Head of caudate nucleus (tissue), 42 donors: ENCODE measurements at regions not wholly inside any gene's neighbourhood (a gene's known extent, or its start where the extent isn't known, plus 50 kb on each side); places are given as distances from the start of the nearest gene placed in this dataset.

ENCODE experiments used
- DNase-seq, 42 donors: peaks; one replicate each; pipeline versions ENCODE4 v3.0.0 to v3.0.0-alpha.2; 2020 to 2021; ENCODE audit warnings: mixed read lengths in 7 of 42
- intact Hi-C: fragments of 100-400 bp; cut with DNase I; formaldehyde crosslinking; loops from one replicate; pipeline ENCODE4 v1.15.0; 2022

GRCh38 chr2:120517751-120518469 lies 172.0 kb downstream of the INHBB start:
- no peak for DNase-seq
- intact Hi-C loops: loop anchor here (10.0 kb wide), 1 partner anchor 173 kb away; the partner anchor contains the start of gene INHBB

- no peak for DNase-seq
- intact Hi-C loops: loop anchor here (10.0 kb wide), 1 partner anchor 174 kb away; the partner anchor contains the start of gene INHBB
Observed at GRCh38 chr2:120518819-120519218, 172.9 kb downstream of the INHBB start.

DNA sequence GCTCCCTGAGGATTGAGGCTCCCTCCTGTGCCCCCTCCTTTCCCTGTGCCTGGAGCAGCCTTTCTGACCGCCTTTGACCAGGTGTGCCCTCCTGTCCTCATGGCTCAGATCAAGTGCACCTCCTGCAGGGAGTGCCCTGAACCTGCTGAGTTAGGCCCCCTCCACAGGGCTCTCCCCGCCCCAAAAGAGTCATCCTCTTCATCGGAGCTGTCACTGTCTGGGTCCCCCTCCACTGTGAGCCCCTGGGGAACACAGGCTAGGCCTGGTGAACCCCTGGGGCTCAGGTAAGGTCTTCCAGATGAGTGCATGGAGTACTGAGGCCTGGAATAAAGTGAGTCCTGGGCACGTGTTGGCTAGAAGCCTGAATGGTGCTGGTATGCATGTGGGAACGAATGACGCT lies 173.5 kb downstream of the INHBB start:
- intact Hi-C loops: loop anchor here (10.0 kb wide), 1 partner anchor 175 kb away; the partner anchor contains the start of gene INHBB
- DNase-seq: no peak

DNA sequence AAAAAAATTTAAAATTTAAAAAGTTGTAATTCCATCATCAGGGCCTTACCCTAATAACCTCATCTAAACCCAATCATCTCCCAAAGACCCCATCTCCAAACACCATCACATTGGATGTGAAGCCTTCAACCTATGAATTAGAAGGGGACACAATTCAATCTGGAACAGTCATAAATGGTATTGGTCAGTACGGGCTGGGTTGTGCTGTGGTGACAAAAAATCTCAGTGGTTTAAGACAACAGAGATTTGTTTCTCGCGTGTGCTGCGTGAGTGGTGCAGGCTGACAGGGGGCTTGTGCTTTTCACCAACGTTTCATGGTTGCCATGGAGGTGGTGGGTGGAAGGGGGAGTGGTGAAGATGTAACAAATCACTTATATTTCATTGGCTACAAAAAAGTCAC lies 174.5 kb downstream of the INHBB start:
- intact Hi-C loops: no loop called here

GRCh38 chr2:120520929-120521912 lies 175.3 kb downstream of the INHBB start:
- intact Hi-C loops: no loop called here
- DNase-seq: peak in 38 of 42 donors; percentile 19 to 75 (median 52)

More for the DNA sequence above, 174.5 kb downstream of the INHBB start:
- no peak for DNase-seq

GRCh38 chr2:120522151-120522751 lies 176.3 kb downstream of the INHBB start:
- DNase-seq: no peak
- intact Hi-C loops: no loop called here

GRCh38 chr2:120523766-120524165 lies 177.8 kb downstream of the INHBB start:
- intact Hi-C loops: no loop called here
- DNase-seq: no peak

- intact Hi-C loops: no loop called here
- no peak for DNase-seq
Observed at GRCh38 chr2:120524174-120524573, 178.2 kb downstream of the INHBB start.

DNA sequence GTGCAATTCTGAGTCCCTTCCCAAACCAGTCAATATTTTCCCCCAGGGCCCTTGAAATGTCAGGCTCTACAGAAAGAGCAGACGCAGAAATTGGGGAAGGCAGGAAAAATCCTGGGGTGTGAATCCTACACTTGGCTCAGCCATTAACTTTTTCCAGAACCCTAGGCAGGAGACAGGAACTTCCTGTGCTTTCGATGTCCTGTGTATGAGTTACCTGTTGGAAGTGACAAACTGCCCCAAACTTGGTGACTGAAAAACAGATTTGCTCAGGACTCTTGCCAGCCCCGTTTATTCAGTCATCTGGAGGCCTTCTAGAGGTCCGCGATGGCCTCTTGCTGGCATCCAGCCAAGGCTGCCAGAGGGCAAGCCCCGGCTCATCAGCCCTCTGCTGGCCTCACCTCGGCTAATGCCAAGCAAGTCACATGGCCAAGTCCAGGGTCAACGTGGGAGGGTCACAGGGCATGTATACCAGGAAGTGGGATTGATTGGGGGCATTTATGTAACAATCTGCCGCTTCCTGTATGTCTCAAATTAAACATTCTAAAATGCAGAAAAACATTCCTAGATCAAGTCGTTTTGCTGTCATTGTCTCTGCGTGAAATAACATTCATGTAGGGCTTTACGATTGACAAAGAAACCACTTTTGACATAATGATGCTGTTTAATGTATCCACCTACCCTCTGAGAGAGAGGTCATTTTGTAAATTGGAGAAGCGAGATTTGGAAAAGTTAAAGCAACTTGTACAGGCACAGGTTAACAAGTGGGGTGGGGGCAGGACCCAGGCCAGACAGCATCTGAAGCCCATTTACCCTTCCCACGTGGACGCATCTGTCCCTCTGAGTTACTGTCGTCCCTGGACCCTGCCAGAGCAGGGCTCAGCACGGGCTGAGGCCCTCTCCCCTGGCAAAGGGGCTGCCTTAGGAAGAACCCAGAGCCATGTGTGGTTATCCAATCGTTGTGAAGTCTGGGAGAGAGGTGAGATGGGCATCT lies 179.4 kb downstream of the INHBB start:
- intact Hi-C loops: no loop called here

DNA sequence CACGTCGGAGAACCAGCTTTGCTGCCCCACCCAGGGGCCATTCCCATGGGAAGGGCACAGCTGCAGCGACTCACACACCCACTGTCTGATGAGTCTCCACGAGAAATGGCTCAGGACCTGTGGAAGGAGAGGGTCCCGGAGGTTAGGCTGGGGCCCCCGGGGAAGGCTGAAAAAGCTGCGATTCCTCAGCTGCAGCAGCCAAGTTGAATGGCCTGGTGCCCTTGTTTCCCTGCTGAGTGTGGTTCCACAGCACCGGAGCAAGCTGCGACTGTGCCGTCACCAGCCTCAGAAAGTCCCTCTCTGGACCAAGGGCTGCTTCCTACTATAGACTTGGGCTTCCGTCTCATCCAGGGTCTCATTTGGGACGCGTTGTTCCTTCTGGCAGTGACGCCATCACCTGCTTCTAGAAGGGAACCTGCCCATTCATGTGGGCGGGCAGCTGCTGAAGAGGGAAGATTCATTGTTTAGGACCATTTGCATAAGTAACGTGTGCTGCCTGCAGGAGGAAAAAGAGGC lies 180.2 kb downstream of the INHBB start:
- intact Hi-C loops: no loop called here
- no peak for DNase-seq

More for the DNA sequence above, 179.4 kb downstream of the INHBB start:
- no peak for DNase-seq

- no peak for DNase-seq
Observed at GRCh38 chr2:120526997-120527945, 181.3 kb downstream of the INHBB start.

GRCh38 chr2:120528051-120528692 lies 182.2 kb downstream of the INHBB start:
- no peak for DNase-seq
- intact Hi-C loops: no loop called here

More at GRCh38 chr2:120526997-120527945, 181.3 kb downstream of the INHBB start:
- intact Hi-C loops: no loop called here

GRCh38 chr2:120528693-120529076 lies 182.7 kb downstream of the INHBB start:
- no peak for DNase-seq
- intact Hi-C loops: no loop called here

DNA sequence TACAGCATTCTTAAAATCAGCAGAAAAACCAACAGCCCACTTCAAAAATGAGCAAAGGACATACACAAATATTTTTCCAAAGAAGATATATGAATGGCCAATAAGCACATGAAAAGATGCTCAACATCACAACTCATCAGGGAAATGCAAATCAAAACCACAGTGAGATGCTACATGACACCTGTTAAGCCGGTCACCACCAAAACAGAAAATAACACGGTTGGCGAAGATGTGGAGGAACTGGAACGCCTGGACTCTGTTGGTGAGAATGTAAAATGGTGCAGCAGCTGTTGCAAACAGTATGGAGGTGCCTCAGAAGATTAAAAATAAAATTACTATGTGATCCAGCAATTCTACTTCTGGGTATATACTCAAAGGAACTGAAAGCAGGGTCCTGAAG lies 184.8 kb downstream of the INHBB start:
- no peak for DNase-seq

DNA sequence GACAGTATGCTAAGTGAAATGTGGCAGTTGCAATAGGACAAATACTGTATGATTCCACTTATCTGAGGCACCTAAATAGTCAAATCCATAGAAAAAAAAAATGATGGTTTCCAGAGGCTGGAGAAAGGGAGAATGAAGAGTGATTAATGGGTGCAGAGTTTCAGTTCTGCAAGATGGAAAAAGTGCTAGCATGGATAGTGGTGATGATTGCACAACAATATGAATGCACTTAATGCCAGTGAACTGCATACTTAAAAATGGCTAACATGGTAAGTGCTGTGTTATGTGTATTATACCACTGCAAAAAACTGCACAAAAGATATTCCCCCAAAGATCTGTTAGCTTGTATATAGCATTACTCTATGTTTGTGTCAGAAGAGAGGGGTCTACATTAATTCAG lies 185.4 kb downstream of the INHBB start:
- DNase-seq: no peak
- intact Hi-C loops: no loop called here

More for the DNA sequence above, 184.8 kb downstream of the INHBB start:
- intact Hi-C loops: no loop called here

DNA sequence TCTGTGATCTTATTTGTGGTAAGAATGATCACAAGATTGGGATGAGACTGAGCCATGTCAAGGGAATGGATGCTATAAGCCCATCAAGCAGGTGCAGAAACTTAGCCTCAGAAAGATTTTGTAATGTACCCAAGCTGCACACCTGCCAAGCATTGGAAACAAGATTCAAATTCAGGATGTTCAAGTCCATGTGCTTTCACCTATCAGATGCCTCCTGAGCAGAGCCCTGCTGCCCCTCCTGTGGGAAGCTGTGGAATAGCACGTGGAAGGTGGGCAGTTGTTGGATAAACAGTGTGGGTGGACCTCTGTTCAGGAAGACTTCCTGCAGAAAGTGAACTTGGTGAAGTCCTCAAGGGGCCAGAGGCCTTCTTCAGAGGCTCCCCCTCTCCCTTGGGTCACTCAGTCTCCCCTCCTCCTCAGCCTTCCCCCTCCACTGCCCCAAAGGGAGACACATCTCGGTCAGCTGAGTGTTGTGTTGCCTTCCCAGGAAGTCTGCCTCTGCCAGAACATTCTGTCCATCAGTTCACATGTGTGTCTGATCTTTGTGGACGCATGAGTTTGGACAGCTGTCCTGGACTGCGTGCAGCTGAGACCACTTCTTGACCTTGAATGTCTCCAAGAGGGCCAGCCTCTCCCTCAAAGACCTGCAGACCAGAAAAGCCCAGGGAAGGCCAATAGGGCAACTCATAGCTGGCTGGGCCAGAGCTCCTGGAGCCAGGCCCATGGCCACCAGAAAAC lies 186.1 kb downstream of the INHBB start:
- intact Hi-C loops: no loop called here
- DNase-seq: peak in 1 of 42 donors; percentile 28
